ENCODE measurements at regions not wholly inside any gene's neighbourhood (a gene's known extent, or its start where the extent isn't known, plus 50 kb on each side); places are given as distances from the start of the nearest gene placed in this dataset.

DNA sequence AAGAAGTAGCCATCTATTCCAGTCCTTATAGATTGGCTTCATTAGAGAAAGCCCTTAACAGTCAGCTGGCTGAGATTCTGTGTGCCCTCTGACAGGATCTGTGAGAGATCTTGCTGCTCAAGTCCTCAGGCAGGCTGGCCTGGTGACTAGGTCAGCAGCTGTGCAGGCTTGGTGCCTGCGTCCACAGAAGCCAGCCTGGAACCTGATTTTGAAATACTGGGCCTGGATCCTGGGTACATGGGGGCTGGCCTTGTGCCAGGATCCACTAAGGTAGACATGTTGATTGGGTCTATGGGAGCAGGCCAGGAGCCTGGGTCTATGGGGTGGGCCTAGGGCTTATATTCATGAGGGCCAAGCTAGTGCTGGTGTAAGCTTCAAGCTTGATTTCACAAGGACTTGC, 381.8 kb upstream of the MARCKS start:
- TF ChIP-seq, protein P1, sequence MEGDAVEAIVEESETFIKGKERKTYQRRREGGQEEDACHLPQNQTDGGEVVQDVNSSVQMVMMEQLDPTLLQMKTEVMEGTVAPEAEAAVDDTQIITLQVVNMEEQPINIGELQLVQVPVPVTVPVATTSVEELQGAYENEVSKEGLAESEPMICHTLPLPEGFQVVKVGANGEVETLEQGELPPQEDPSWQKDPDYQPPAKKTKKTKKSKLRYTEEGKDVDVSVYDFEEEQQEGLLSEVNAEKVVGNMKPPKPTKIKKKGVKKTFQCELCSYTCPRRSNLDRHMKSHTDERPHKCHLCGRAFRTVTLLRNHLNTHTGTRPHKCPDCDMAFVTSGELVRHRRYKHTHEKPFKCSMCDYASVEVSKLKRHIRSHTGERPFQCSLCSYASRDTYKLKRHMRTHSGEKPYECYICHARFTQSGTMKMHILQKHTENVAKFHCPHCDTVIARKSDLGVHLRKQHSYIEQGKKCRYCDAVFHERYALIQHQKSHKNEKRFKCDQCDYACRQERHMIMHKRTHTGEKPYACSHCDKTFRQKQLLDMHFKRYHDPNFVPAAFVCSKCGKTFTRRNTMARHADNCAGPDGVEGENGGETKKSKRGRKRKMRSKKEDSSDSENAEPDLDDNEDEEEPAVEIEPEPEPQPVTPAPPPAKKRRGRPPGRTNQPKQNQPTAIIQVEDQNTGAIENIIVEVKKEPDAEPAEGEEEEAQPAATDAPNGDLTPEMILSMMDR (IDR thresholded peaks at IDR 0.05; ENCODE audit: low read length), result no peak
- TF ChIP-seq EZH2 (optimal IDR thresholded peaks at IDR 0.05; ENCODE audit: low read depth, low read length) (no peak), EZH2phosphoT487 (IDR thresholded peaks at IDR 0.05; ENCODE audit: low read length) (no peak)

All from MM.1S (cell line).